LNCaP clone FGC (cell line): ENCODE measurements at regions not wholly inside any gene's neighbourhood (a gene's known extent, or its start where the extent isn't known, plus 50 kb on each side); places are given as distances from the start of the nearest gene placed in this dataset.
A peak's percentile ranks its signal among the peaks of the same experiment; 100 is the strongest.

Experiments
- DNase-seq: peaks from one replicate; pipeline ENCODE4 v3.0.0-alpha.2; 2011; ENCODE audit warnings: low read depth
- H3K4me3 ChIP-seq: 2 replicates; pipeline ENCODE4 v1.5.1; 2011; ENCODE audit warnings: mild to moderate bottlenecking, low read depth, low read length, control low read depth
- CTCF ChIP-seq: IDR thresholded peaks from 2 replicates; pipeline ENCODE4 v1.5.1; 2012; ENCODE audit warnings: mild to moderate bottlenecking; ENCODE audit not compliant: control insufficient read depth, insufficient read depth; ENCODE audit errors: extremely low read depth

- no peak overlapping the region for H3K4me3 ChIP-seq
- DNase-seq, result no peak
- TF ChIP-seq CTCF, result no peak
Observed at GRCh38 chr20:5432030-5432429, 115.3 kb upstream of the PROKR2 start.

DNA sequence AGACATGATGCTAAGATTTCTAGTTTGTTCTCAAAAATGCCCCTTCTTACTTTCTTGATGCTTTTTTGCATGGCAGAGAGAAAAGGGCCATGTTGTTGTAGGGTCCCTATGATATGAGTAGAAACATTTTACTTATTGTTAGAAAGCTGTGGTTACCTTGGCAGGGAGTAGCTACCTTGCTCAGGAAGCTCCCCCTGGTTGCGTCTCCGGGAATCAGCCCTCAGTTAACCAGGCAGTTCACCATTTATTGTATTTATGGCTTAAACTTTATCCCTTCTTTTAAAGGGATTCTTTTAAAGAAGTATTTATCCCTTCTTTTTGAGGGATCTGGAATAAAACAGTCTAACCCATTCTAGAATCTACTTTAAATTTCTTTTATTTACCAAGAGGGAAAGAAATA is 113.9 kb upstream of the PROKR2 start:
- no peak overlapping the region for H3K4me3 ChIP-seq
- DNase-seq, result no peak
- TF ChIP-seq CTCF, result no peak

GRCh38 chr20:5426026-5426425 is 109.3 kb upstream of the PROKR2 start:
- no peak overlapping the region for H3K4me3 ChIP-seq
- TF ChIP-seq CTCF, result no peak
- DNase-seq, result no peak

GRCh38 chr20:5416086-5416485 is 99.3 kb upstream of the PROKR2 start:
- no peak for TF ChIP-seq CTCF
- no peak for DNase-seq
- no peak overlapping the region for H3K4me3 ChIP-seq

- TF ChIP-seq CTCF, result no peak
- no peak for DNase-seq
- H3K4me3 ChIP-seq, result no peak overlapping the region
Observed at GRCh38 chr20:5413394-5413793, 96.6 kb upstream of the PROKR2 start.

GRCh38 chr20:5410470-5410869 is 93.7 kb upstream of the PROKR2 start:
- no peak for TF ChIP-seq CTCF
- H3K4me3 ChIP-seq, result no peak overlapping the region

DNA sequence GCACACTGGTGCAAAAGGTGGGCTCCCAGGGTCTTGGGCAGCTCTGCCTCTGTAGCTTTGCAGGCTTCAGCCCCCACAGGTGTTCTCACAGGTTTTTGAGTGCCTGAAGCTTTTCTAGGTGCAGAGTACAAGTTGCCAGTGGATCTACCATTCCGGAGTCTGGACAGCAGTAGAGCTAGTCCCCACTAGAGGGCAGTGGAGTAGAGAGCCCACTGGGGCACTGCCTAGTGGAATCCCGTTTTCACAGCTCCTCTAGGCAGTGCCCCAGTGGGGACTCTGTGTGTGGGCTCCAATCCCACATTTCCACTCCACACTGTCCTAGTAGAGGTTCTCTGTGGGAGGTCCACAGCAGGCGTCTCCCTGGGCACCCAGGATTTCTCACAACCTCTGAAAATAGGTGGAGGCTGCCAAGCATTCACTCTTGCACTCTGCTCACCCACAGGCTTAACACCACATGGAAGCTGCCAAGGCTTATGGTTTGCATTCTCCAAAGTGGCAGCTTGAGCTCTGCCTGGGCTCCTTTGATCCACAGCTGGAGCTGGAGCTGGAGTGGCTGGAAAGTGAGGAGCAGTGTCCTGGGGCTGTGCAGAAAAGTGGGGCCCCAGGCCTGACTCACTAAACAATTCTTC is 86.3 kb upstream of the PROKR2 start:
- TF ChIP-seq CTCF, result peak; percentile 61
- no peak overlapping the region for H3K4me3 ChIP-seq
- DNase-seq, result no peak

More at GRCh38 chr20:5410470-5410869, 93.7 kb upstream of the PROKR2 start:
- no peak for DNase-seq
